H1 (cell line): ENCODE measurements at regions not wholly inside any gene's neighbourhood (a gene's known extent, or its start where the extent isn't known, plus 50 kb on each side); places are given as distances from the start of the nearest gene placed in this dataset.

ENCODE experiments used
- ATF2 ChIP-seq: IDR thresholded peaks from 2 replicates; pipeline ENCODE4 v1.6.1; 2012; ENCODE audit warnings: low read length, inconsistent platforms
- CREB1 ChIP-seq: IDR thresholded peaks from 2 replicates; pipeline ENCODE4 v1.6.1; 2012; ENCODE audit warnings: inconsistent platforms
- JUN ChIP-seq: IDR thresholded peaks from 2 replicates; pipeline ENCODE4 v1.6.1; 2011; ENCODE audit warnings: low read depth, mild to moderate bottlenecking, improper control_type of control experiment, low read length
- MAX ChIP-seq: IDR thresholded peaks from 2 replicates; pipeline ENCODE4 v1.6.1; 2012; ENCODE audit warnings: inconsistent platforms
- PHF8 ChIP-seq: fragments of 200-600 bp; sonication (generic); conservative IDR thresholded peaks from 2 replicates; pipeline ENCODE4 v1.7.1; 2012; ENCODE audit warnings: low read depth, mild to moderate bottlenecking, inconsistent platforms, low read length, moderate library complexity
- POLR2A ChIP-seq, 2 experiments: IDR thresholded peaks; 1 replicate in 1 of 2; 2 replicates in 1 of 2; pipeline ENCODE4 v1.6.1; 2011; ENCODE audit warnings: low read depth in 2 of 2, low read length in 2 of 2, mild to moderate bottlenecking in 2 of 2; ENCODE audit errors: control extremely low read depth in 1 of 2
- POLR2AphosphoS5 ChIP-seq: IDR thresholded peaks from 2 replicates; pipeline ENCODE4 v1.6.1; 2011; ENCODE audit warnings: low read depth, low read length
- RAD21 ChIP-seq, 2 experiments: IDR thresholded peaks in 1 of 2; conservative IDR thresholded peaks in 1 of 2; 2 replicates each; pipeline ENCODE4 v1.6.1; 2011; ENCODE audit warnings: low read depth in 2 of 2, low read length in 2 of 2, improper control_type of control experiment in 1 of 2, inconsistent platforms in 1 of 2, mild to moderate bottlenecking in 1 of 2, moderate library complexity in 1 of 2
- RNF2 ChIP-seq: fragments of 200-900, 300-1000 bp; sonication (generic); IDR thresholded peaks from 2 replicates; pipeline ENCODE4 v1.7.1; 2016; ENCODE audit warnings: borderline replicate concordance, low read depth, mild to moderate bottlenecking, antibody characterized with exemption, low read length; ENCODE audit not compliant: poor library complexity, severe bottlenecking; ENCODE audit errors: missing control alignments
- SIN3A ChIP-seq, 2 experiments: IDR thresholded peaks in 1 of 2; conservative IDR thresholded peaks in 1 of 2; 2 replicates each; pipeline ENCODE4 v1.6.1; 2011 to 2012; ENCODE audit warnings: low read length in 2 of 2, improper control_type of control experiment in 1 of 2, low read depth in 1 of 2, mild to moderate bottlenecking in 1 of 2
- TEAD4 ChIP-seq: IDR thresholded peaks from 2 replicates; pipeline ENCODE4 v1.6.1; 2012; ENCODE audit warnings: low read depth, low read length, inconsistent platforms, mixed read lengths

- TF ChIP-seq SIN3A (conservative IDR thresholded peaks at IDR 0.05 in 1 of 2, IDR thresholded peaks at IDR 0.05 in 1 of 2; ENCODE audit: low read depth in 1 of 2, low read length in 2 of 2) (no peak), MAX (no peak), PHF8 (no peak), TEAD4 (no peak), CREB1 (no peak), RAD21 (IDR thresholded peaks at IDR 0.05 in 1 of 2, conservative IDR thresholded peaks at IDR 0.05 in 1 of 2; ENCODE audit: low read depth in 2 of 2, low read length in 2 of 2) (no peak), POLR2AphosphoS5 (no peak), RNF2 (no peak), POLR2A (IDR thresholded peaks at IDR 0.05; ENCODE audit: control extremely low read depth in 1 of 2, low read depth in 2 of 2, low read length in 2 of 2) (no peak), ATF2 (no peak), JUN (no peak)
These were observed 193.6 kb upstream of the FOXQ1 start for GRCh38 chr6:1118287-1118647.
